HG02852 (cell line): ENCODE measurements at regions not wholly inside any gene's neighbourhood (a gene's known extent, or its start where the extent isn't known, plus 50 kb on each side); places are given as distances from the start of the nearest gene placed in this dataset.
"Not testable (repeated sequence)": the region's sequence is repeated elsewhere in the genome, so short reads cannot be mapped to it uniquely, and the experiment has no call there.

ENCODE experiments used
- ATAC-seq: cut with Tn5 transposase; IDR thresholded peaks from one replicate; pipeline ENCODE4 v1.9.1; 2021; ENCODE audit warnings: mild to moderate bottlenecking, moderate library complexity; ENCODE audit not compliant: unreplicated experiment

DNA sequence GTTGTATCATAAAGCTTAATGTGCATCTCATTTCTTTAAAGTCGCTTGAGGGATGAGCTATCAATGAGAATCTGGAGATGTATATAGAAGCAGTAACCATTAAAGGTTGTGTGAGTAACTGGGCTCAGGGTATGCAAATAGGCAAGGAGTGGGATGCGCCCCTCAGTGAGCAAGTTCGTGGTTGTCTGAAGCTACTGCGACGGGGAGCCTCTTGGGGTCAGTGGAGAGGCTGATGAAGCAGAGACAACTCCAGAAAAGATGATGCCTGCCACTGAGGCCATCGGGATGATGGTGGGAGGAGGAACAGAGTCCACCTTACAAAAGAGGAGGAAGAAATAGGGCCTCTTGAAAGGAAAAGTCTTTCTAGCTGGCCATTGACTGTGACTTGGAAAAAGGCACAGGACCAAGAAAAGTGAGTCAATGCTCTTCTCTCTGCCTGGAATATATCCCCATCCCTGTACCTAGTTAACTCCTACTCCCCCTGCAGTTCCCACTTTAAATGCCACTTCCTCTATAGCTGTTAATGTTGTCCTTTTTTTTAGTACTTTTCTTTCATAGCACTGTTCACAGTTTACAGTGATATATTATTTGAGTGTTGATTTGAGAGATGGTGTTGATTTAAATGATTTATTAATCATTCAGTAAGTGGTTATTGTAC lies 51.4 kb upstream of the LSM6 start:
- ATAC-seq = peak; percentile 97

DNA sequence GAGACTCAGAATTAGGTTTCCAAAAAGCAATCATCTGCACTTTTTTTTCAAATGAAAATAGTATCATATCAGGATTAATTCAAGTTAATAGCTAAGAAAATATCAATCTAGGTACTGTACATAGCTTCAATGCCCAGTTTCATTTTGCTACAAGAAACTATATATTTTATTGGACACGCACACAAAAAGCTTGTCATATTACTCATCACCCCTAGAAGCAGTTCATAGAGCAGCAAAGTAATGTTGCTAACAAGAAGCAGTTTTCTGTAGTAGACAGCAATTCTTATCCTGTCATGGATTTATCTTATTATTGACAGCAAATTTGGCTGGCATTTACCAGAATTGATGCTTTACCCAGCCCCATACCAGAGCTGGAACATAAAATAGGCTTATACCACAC lies 52.3 kb upstream of the LSM6 start:
- no peak for ATAC-seq

DNA sequence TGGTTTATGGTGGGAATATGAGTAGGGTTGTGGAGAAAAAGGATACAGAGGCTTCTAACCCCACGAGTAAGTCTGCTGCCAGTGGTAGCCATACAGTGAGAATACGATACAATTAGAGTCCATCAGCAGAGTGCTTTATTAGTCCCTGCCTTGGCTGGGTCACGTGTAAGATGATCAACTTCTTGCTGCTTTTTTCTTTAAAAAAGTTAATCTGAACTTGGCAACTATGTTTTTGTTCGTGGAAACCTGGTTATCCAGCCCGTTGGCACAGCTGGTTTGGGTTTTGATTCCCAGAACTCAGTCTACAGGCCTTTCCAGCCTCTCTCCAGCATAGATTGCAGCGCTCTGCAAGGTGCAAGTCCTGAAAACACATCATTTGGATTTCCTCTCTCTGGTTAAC lies 53.1 kb upstream of the LSM6 start:
- ATAC-seq = no peak

DNA sequence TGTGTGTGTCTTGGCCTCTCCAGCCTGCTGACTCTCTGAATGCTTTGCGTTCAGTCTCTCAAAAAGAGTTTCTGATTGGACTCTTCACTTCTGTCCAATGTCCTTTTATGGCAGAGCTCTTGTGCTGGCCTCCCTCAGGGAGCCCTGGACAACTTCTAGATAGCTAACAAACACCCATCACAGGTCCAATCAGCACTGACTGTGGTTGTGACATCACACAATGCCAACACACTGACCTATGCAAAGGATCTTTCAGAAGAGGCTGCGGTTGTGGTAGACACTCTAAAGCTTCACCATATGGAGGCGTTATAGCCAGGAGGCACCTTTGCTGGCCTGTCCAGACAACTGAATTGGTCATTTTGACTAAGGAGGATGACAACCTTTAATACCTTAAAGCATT lies 53.8 kb upstream of the LSM6 start:
- no peak for ATAC-seq

DNA sequence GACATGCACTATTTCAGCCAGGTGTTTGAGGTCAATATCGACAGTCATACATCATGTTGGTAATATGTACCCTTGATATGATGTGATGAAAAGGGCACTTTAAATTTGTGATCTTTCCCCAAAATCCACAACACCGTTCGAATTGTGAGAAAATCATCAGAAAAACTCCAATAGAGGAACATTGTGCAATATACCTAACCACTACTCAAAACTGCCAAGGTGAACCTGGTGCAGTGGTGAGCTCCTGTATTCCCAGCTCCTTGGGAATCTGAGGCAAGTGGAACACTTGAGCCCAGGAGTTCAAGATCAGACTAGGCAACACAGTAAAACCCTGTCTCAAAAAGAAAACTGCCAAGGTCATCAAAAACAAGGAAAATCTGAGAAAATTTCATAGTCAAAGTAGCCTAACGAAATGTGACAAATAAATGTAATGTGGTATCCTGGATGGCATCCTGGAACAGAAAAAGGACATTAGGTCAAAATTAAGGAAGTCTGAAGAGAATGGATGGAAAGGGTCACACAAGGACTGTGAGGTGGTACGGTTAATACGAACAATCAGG lies 55.6 kb upstream of the LSM6 start:
- ATAC-seq = no peak

DNA sequence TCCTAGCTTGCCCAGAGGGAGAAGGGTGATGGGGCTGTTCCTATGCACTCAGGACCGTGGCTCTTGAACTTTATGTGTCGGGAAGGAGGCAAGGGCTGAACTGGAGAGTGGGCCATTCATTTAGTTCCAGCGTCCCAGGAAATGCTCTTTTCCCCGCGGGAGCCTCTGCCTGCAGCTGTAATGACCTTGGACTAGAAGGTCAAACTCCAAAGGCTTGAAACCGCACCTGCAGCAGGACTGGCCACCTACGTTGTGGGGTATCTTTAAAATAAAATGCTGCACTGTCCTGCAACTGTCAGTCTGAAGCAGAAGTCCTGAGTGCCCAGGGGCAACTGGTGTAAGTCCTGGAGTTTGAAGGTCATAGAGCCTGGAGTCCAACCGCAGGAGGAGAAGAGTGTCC lies 61.5 kb upstream of the LSM6 start:
- no peak for ATAC-seq

DNA sequence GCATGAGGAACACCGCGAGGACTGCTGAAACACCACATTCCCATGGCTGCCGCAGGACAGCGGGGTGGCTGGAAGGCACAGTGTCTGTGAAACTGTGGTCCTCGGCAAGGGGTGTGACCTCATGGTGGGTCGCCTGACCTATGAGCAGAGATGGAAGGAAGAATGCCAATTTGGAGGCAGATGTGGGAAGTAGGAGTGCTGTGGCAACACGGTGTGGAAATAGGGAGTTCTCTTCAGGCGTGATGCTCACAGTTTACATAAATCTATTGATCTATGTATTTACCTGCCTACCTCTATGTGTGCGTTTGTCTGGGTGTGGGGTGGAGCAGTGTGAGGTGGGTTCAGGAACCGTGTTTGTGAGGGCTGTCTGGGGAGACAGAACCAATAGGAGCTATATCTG lies 62.3 kb upstream of the LSM6 start:
- ATAC-seq = no peak

DNA sequence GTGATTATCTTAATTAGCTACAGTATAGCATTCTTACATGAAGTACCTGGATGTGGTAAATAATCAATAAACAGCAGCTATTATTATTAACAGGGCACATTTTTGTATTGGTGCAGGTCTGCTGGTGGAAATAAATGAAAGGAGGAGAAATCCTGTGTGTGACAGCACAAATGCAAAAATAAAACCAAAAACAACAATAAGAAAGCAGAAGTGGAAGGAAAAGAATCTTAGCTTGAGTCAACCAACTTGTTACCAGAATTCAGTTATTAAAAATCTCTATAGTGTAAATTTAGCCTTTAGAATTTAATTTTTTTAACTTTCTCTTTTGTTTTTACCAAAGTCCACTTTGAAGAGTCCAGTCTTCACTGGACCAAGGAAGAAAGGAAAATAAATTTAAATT lies 63.1 kb upstream of the LSM6 start:
- peak; percentile 53 for ATAC-seq

DNA sequence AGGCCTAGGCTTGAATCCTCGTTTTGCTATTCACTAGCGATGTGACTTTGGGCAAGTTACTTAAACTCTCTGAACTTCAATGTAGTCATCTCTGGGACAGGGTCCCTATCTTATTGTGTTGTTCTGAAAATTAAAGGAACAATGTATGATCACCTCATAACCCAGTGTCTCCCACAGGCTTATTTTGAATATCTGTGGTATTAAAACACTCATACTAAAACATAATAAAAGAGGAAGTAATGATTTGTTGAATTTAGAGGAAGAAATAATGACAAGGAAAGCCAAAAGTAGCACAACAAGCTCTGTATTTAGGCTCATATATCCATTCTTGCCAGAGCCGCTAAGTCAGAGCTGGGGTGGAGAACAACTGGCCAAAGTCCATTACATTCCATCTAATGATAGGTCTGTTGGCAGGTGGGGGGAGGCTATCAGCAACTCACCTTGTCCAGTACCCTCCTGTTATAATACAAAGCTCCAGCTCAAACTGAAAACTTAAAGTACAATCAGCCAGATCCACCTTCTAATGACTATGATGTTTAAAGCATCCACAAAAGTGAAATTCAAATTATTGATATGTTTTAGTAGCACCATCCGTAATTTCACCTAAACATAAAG lies 64.5 kb upstream of the LSM6 start:
- peak; percentile 48 for ATAC-seq

DNA sequence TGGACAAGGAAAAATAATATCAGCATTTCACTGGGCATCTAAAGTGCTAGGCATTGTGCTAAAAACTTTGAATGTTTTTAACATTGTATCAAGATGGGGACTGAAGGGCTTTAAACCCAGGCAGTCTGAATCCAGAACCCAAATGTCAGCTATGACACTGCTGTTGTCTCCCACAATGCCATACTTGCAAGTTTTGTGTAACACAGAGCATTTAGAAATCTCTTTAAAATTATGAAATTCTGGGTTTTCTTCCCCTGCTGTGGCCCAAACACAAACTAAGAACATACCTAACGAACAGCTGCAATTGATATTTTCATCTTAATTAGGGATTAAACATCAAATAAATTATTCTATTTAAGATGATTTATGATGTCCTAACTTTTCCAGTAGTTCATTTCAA lies 66.8 kb upstream of the LSM6 start:
- no peak for ATAC-seq

DNA sequence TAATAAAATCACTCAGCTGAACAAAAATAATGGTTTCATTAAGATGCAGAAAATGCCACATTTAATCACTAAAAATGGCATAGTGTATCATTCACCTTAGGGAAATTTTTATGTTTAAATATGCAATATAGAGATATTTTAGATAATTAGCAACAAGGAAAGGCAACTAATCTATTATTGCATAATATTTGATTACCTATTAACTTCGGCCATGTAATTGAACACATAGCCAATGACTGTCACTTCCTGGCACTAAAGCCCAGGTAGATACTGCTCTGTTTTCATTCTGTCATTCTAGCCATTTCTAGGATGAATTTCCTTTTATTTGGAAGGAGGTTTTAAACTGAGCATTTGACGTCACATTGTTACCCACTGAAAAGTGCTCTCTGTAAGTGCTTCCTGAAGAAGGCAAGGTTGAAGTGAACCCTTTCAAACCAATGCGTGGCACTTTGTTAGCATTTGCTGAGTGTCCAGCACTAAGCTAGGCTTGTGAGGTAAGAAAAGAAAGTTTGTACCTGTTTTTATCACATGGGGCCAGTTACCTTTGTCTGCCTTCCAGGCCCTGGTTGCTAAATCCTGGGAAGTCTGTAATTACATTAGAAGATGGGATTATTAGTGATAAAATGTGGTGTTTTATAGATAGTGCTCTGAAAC lies 67.8 kb upstream of the LSM6 start:
- ATAC-seq = no peak

DNA sequence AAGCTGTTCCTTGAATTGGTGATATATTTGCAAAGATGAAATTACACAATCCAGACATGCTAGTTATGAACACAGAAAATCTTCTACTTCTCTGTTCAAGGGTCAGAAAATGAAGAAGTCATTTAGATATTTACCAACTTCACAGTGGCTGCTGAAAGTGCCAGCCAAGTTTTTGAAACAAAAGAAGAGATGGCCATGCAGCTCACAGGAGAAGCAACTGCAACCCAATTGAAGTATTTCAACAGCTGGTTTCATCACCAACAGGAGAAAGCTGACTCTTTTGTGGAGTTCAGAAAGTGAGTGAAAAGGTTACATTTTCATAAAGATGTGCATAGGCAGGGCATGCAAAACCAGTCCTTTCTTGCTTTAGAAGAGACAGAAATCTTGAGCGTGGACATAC lies 70.1 kb upstream of the LSM6 start:
- ATAC-seq = peak; percentile 72

DNA sequence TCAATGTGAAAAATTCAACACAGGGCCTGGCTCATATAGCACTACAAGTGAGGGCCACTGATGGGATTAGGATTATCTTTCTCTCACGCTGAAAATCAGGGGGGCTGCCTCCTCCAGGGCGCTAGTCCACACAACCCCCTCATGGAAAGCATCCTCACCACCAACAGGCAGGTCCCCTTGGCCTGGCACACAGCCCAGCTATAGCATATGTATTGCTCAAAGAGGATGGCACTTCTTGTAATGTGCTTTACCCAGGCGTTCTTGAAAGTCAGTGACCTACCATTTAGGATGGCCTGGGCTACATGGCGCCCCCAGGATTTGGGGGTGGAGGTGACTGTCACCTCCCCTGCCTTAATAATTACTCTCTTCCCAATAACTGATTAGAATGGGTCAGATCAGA lies 71.0 kb upstream of the LSM6 start:
- ATAC-seq = no peak

DNA sequence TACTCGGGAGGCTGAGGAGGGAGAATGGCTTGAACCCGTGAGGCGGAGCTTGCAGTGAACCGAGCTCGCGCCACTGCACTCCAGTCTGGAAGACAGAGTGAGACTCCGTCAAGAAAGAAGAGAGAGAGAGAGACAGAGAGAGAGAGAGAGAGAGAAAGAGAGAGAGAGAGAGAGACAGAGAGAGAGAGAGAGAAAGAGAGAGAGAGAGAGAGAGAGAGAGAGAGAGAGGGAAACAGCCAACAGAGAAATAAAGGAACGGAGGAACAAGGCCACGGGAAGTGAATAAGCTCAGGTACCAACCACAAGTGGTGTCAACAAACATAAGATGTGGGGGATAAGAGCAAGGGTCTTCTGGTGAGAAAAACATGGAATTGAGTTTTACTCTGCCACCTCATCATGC lies 71.5 kb upstream of the LSM6 start:
- not testable (repeated sequence) for ATAC-seq

DNA sequence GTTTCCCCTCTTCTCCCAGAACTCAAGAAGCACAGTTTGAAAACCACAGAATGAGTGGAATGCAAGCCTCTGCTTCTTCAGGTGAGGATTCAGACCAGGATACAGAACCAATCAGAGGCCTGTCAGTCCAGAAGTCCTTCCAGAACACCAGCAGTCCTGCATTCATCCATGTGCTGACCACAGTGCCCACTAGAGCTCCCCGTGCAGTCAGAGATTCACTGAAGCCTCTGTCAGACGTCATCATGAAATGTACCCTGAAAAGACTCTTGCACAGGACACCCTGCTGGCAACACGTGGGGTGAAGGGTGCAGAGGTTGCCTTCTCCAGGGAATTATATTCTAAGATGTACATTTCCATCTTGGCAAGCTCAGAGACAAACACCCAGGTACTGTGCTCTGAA lies 75.9 kb upstream of the LSM6 start:
- no peak for ATAC-seq

DNA sequence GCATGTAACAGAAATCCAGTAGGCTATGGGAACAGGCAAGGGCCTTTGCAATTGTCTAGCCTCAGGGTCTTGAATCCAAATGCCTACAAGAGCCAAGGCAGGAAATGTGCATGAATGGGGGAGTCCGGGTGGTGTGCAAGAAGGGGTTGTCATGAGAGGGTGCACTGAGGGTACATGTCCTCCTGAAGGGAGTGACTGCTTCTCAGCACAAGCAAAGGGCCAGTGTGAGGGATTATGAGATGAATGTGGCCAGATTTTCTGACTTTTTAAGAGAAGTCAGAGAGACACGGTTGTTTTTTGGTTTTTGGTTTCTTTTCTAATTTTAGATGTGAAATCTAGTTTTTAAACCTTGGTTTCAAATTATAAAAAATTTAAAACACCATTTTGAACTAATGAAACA lies 76.5 kb upstream of the LSM6 start:
- peak; percentile 60 for ATAC-seq

DNA sequence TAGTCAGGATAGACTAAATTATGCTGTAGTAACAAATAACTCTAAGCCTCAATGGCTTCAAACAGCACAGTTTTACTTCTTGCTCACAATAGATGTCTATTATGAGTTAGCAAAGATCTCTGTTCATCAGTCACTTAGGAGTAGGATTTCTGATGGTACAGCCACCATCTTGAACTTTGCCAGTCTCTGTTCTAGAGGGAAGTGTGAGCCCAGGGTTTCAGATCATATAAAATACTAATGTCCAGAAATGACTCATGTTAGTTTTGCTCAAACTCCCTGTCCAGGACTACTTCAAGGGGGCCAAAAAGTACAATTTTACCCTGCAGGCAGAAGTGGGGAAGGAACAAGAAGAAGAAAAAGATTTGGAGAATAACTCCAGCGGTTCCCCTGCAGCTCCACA lies 77.1 kb upstream of the LSM6 start:
- ATAC-seq = peak; percentile 78

DNA sequence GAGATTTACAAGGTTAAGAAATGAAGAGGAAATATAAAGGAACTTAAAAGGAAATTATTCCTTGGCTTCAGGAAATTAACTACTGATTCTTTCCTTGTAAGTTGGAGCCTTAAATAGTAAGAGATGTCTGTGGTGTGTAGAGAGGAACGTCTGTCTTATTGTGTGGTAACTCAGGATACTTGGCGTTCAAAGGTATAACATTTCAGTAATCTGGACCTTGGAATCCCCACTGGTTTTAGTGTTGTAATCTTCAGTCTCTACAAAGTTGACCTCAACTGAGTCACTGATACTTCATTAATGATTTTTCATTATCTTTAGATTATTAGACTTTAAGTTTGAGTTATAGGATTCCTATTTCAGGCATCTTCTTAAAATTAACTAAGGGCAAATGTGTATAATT lies 79.1 kb upstream of the LSM6 start:
- no peak for ATAC-seq

DNA sequence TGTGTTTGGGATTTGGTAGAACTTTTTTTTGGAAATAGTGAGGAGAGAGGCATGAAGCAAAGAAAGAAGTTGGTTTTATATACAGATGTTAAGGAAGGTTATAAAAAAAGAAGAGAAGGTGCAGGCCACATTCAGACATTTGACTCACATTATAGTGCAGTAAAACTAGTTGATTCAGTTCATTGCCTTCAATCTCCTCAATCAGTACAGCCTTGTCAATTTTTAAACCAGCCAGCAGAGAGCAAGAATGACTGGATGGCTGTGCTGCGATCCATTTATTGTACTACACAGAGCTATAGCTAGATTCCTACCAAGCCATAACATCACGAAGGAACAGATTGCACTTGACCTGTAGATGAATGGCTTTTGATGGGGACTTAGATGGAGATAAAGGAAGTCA lies 79.7 kb upstream of the LSM6 start:
- no peak for ATAC-seq

DNA sequence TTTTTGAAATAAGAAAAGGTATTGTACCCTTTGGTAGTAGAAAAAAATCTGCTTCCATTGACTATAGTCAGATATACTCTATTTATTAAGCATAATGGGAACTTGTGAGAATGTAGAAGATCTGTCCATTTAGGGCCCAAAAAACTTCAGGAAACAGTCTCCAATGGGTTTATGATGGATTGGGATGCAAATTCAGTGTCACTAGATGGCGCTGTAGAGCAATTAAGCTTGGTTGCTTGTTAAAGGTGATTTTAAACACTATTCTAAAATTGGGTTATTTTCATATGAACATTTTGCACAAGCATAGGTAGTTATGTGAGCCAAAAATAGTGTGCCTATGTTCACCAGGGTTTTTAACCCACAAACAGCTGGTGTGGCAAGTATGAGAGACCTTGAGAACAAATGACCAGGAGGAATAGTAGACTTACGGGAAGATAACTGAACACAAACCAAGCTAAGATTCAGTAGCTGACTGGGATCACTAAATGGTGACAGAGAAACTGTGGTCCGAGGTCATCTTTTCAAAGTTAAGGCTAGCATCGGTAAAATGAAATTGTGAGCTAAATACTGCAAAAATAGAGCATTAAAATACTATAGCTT lies 80.3 kb upstream of the LSM6 start:
- no peak for ATAC-seq

DNA sequence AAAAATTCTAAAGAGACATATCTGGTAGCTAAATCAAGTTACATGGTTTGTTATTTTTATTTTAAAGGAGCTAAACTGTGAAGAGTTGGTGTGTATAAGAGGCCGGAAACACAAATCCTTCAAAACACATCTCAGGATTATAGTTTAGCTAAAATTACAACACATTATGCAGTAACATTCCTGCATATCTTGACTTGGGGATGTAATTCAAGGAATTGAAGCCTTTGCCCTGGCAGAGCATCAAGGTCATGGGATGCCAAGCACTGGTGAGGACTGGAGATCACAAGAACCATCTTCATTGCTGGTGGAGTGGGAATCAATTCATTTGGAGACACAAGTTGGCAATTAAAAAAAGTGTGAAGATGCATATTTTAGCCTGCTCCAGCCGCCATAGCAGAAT lies 86.8 kb upstream of the LSM6 start:
- no peak for ATAC-seq

DNA sequence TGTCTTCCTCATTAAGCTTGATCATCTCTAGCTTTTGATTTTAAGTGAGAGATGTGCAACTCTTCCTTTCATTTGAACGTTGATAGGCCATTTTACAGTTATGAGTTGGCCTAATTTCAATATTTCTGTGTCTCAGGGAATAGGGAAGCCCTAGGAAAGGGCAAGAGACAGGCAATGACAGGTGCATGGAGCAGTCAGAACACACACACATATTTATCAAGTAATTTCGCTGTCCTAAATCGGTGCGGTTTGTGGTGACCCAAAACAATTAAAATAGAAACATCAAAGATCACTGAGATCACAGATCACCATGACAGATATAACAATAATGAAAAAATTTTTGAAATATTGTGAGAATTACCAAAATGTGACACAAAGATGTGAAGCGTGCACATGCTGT lies 87.7 kb upstream of the LSM6 start:
- ATAC-seq = no peak
